ENCODE measurements at regions not wholly inside any gene's neighbourhood (a gene's known extent, or its start where the extent isn't known, plus 50 kb on each side); places are given as distances from the start of the nearest gene placed in this dataset.

DNA sequence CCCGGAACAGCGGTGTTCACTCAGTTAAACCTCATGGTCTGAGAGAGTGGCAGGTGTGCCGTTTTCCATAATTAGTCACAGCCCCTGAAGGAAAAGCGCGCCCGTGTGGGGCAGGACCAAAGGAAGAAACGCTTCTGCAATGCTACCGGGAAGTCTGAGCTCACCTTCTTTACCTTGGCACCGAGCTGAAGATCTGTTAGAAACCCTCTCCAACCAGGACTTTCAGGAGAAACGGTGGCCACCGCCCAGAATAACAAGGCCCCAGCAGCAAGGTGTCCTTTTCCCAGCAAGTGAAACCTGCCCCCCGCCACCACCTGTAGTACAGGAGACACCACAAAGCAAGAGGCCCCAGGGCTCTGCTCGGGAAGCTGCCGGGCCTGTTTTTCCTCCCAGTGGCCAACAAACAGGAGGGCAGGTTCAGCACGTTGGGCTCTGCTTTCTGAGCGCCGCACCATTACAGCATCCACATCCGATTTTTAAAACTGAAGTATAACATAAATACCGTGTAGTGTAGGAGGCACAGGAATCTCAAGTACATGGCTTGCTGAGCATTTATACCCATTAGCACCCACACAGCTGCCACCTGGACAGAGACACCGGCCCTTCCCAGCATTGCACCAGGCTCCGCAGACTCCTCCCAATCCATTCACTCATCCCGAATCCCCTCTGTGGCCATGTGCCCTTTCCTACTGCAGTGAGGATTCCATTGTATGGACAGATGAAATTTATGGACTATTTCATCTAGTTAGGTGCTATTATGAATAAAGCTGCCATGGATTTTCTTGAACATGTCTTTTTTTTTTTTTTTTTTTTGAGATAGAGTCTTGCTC, 121.8 kb upstream of the RIOK3 start:
- no peaks in the 10 kb centered on the region for H3K79me2 ChIP-seq (ENCODE audit: control insufficient read depth, insufficient read depth, low read length)
- no peak overlapping the region for H3K9ac ChIP-seq (ENCODE audit: insufficient read depth in 1 of 2, low read depth in 2 of 2, low read length in 2 of 2)
- ChIA-PET CTCF (ENCODE audit: low intra/inter-chr PET ratio) (no interaction called here), POLR2A (interaction anchor here (0.6 kb wide), 1 partner anchor 407 kb away, joined by 3 read pairs; no protein-coding TSS in a partner anchor)
- intact Hi-C loops (cut with micrococcal nuclease) (no loop called here), in situ Hi-C loops (cut with MboI) (no loop called here)
- H4K20me1 ChIP-seq (replicated peaks; ENCODE audit: control insufficient read depth, insufficient read depth, low read length), result no peaks in the 10 kb centered on the region
- no peak for ATAC-seq
- H3K27me3 ChIP-seq (ENCODE audit: control insufficient read depth in 2 of 2, insufficient read depth in 2 of 2, low read length in 2 of 2), result no peaks in the 10 kb centered on the region
- H3K9me1 ChIP-seq (ENCODE audit: control insufficient read depth, insufficient read depth, low read length), result no peaks in the 10 kb centered on the region
- no peak overlapping the region for H3K4me3 ChIP-seq
- H2AFZ ChIP-seq (ENCODE audit: low read depth, low read length), result no peak overlapping the region
- no peaks in the 10 kb centered on the region for H3K4me1 ChIP-seq (replicated peaks in 1 of 2; ENCODE audit: control insufficient read depth in 2 of 2, insufficient read depth in 2 of 2, low read length in 2 of 2)
- H3K4me2 ChIP-seq (ENCODE audit: insufficient read depth, low read length), result no peak overlapping the region
- no peaks in the 10 kb centered on the region for H3K9me3 ChIP-seq (replicated peaks; ENCODE audit: control insufficient read depth, insufficient read depth, low read depth, low read length)
- 75% methylated on average over 15 of the region's 22 CpGs for WGBS (ENCODE audit: insufficient coverage, low coverage, missing lambda C conversion rate)
- BruUV-seq (replicated peaks), result no TSS peak
- H3K27ac ChIP-seq (ENCODE audit: extremely low read depth, low read depth, low read length), result no peak overlapping the region
- H3K36me3 ChIP-seq (ENCODE audit: control insufficient read depth, insufficient read depth, low read length), result no peaks in the 10 kb centered on the region
- no peak for DNase-seq (ENCODE audit: extremely low read depth in 1 of 4, low spot score in 3 of 4)
- FAIRE-seq, result no peak
- TF ChIP-seq, protein P1, sequence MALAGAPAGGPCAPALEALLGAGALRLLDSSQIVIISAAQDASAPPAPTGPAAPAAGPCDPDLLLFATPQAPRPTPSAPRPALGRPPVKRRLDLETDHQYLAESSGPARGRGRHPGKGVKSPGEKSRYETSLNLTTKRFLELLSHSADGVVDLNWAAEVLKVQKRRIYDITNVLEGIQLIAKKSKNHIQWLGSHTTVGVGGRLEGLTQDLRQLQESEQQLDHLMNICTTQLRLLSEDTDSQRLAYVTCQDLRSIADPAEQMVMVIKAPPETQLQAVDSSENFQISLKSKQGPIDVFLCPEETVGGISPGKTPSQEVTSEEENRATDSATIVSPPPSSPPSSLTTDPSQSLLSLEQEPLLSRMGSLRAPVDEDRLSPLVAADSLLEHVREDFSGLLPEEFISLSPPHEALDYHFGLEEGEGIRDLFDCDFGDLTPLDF (CRISPR knock-in tag; IDR thresholded peaks at IDR 0.05), result no peak
- TF ChIP-seq ZBTB1 (CRISPR knock-in tag; IDR thresholded peaks at IDR 0.05; ENCODE audit: borderline replicate concordance, low read depth) (no peak), ZNF280B (CRISPR knock-in tag; IDR thresholded peaks at IDR 0.05) (no peak), HDAC8 (tag; IDR thresholded peaks at IDR 0.05) (no peak), ZNF318 (IDR thresholded peaks at IDR 0.05; ENCODE audit: borderline replicate concordance in 1 of 2, low read depth in 1 of 2) (no peak), POLR2A (conservative IDR thresholded peaks at IDR 0.05) (no peak), RAD51 (IDR thresholded peaks at IDR 0.05; ENCODE audit: borderline replicate concordance, low read depth) (no peak), CTBP1 (IDR thresholded peaks at IDR 0.05; ENCODE audit: borderline replicate concordance) (no peak), MEIS2 (IDR thresholded peaks at IDR 0.05; ENCODE audit: partially characterized antibody) (no peak)

Measured in K562 (cell line).